Spinal cord (tissue), 9 donors: ENCODE measurements at regions not wholly inside any gene's neighbourhood (a gene's known extent, or its start where the extent isn't known, plus 50 kb on each side); places are given as distances from the start of the nearest gene placed in this dataset.

ENCODE experiments used
- DNase-seq, 6 donors: peaks; one replicate each; pipeline versions ENCODE4 v3.0.0 to v3.0.0-alpha.2; 2013 to 2015; ENCODE audit warnings: low spot score in 6 of 6, low read depth in 4 of 6
- H3K27ac ChIP-seq: one replicate; pipeline ENCODE4 v1.5.1; 2013; ENCODE audit warnings: low read depth, low read length, control low read depth
- H3K27me3 ChIP-seq: one replicate; pipeline ENCODE4 v1.6.1; 2013; ENCODE audit warnings: low read length; ENCODE audit not compliant: control insufficient read depth, insufficient read depth
- H3K36me3 ChIP-seq: one replicate; pipeline ENCODE4 v1.6.1; 2013; ENCODE audit warnings: low read length; ENCODE audit not compliant: control insufficient read depth, insufficient read depth
- H3K4me1 ChIP-seq: one replicate; pipeline ENCODE4 v1.6.1; 2013; ENCODE audit warnings: low read length; ENCODE audit not compliant: control insufficient read depth, insufficient read depth
- H3K4me3 ChIP-seq: one replicate; pipeline ENCODE4 v1.5.1; 2013; ENCODE audit warnings: low read depth, low read length, control low read depth
- H3K9me3 ChIP-seq: one replicate; pipeline ENCODE4 v1.6.1; 2013; ENCODE audit warnings: low read length; ENCODE audit not compliant: control insufficient read depth, insufficient read depth
- WGBS: methylation state at CpG from one replicate; pipeline ENCODE4 v1.1.5; 2013; ENCODE audit warnings: missing lambda C conversion rate; ENCODE audit not compliant: insufficient coverage; 5-methylcytosine and 5-hydroxymethylcytosine counted together
- donor health status: healthy.

- H3K27ac ChIP-seq: no peak overlapping the region
- H3K36me3 ChIP-seq: no peaks in the 10 kb centered on the region
- H3K9me3 ChIP-seq: no peaks in the 10 kb centered on the region
- H3K27me3 ChIP-seq: no peaks in the 10 kb centered on the region
- H3K4me3 ChIP-seq: no peak overlapping the region
- WGBS: 89% methylated on average over 5 of the region's 8 CpGs
- no peak for DNase-seq
- H3K4me1 ChIP-seq: no peaks in the 10 kb centered on the region
Observed at GRCh38 chr4:13262816-13263215, 221.3 kb downstream of the RAB28 start.

- Histone ChIP-seq H3K36me3 (no peaks in the 10 kb centered on the region), H3K27ac (no peak overlapping the region), H3K4me1 (no peaks in the 10 kb centered on the region), H3K9me3 (no peaks in the 10 kb centered on the region), H3K4me3 (no peak overlapping the region), H3K27me3 (no peaks in the 10 kb centered on the region)
- DNase-seq: no peak
- no CpG with 5 or more reads among the region's 1 CpG for WGBS
Observed at GRCh38 chr4:13261486-13262257, 222.5 kb downstream of the RAB28 start.

GRCh38 chr4:13260513-13260912 is 223.6 kb downstream of the RAB28 start:
- Histone ChIP-seq H3K4me1 (no peaks in the 10 kb centered on the region), H3K27me3 (no peaks in the 10 kb centered on the region), H3K4me3 (no peak overlapping the region), H3K27ac (no peak overlapping the region), H3K9me3 (no peaks in the 10 kb centered on the region), H3K36me3 (no peaks in the 10 kb centered on the region)
- WGBS: 100% methylated on average over 1 of the region's 1 CpG
- no peak for DNase-seq

GRCh38 chr4:13250263-13250662 is 233.9 kb downstream of the RAB28 start:
- Histone ChIP-seq H3K27ac (no peak overlapping the region), H3K36me3 (no peaks in the 10 kb centered on the region), H3K9me3 (no peaks in the 10 kb centered on the region), H3K4me1 (no peaks in the 10 kb centered on the region), H3K27me3 (no peaks in the 10 kb centered on the region), H3K4me3 (no peak overlapping the region)
- no peak for DNase-seq
- WGBS: no CpG with 5 or more reads among the region's 3 CpGs

DNA sequence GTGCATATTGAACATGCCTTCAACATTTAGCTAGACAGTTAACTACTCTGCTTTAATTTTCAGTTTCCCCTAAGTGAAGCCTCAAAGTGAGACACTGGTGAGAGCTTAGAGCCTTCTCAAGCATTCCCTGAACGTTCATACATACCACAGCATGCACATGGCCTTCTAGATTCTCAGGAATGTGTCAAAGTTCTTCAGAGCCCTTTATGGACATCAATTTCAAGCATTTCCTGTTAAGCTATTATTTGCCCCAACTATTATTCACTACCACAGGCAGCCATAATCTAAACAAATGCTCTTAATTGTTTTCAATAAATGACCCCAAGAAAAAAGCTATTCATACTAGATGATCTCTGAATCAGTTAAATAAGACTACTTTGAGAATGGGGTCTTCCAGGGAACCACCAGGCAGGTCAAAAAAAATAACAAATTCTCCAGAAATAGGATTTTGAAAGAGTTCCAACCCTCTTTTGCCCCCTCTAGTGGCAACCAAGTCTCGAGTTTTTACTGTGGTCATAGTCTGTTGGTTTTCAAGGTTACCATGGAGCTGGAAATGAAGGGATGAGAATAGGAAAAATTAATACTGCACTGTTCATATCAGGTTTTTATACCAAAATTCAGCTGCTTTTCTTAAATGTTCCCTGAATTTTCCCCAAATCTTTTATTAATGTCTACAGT is 235.4 kb downstream of the RAB28 start:
- no peak overlapping the region for H3K27ac ChIP-seq
- no peaks in the 10 kb centered on the region for H3K4me1 ChIP-seq
- 75% methylated on average over 1 of the region's 2 CpGs for WGBS
- no peaks in the 10 kb centered on the region for H3K36me3 ChIP-seq
- H3K9me3 ChIP-seq: no peaks in the 10 kb centered on the region
- no peak overlapping the region for H3K4me3 ChIP-seq
- no peak for DNase-seq
- H3K27me3 ChIP-seq: no peaks in the 10 kb centered on the region

DNA sequence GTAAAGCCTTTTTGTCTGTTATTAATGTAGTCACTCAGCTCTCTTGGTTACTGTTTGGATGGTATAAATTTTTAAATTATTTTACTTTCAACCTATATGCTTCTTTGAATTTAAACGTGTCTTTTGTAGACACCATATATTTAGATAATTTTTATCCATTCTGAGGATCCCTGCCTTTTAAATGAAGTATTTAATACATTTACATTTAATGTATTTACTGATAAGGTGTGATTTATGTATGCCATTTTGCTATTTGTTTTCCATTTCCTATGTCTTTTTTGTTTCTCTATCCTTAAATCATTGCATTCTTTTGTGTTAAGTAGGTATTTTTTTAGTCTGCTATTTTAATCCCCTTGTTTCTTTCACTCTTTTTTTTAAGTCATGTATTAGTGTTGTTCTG is 238.0 kb downstream of the RAB28 start:
- DNase-seq: no peak
- Histone ChIP-seq H3K27me3 (no peaks in the 10 kb centered on the region), H3K4me3 (no peak overlapping the region), H3K36me3 (no peaks in the 10 kb centered on the region), H3K4me1 (no peaks in the 10 kb centered on the region), H3K27ac (no peak overlapping the region), H3K9me3 (no peaks in the 10 kb centered on the region)
- no CpG with 5 or more reads among the region's 1 CpG for WGBS

DNA sequence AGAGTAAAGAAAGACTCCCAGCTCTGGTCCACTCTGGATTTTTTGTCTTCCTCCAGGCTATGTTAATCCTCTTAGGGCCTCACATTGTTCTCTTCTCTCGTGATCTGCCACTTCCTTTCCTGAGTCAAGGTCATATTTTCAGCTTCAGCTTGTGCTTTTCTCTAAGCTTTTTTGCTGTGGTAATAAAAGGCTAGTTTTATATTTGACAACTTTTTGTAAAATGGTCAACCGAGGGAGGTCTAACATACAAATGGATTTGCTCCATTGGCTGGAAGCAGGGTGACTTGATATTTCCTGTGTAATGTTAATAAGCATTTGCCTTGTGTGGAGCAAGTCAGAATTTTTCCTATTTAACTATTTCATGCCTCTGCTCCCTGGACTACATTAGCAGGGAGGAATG is 239.7 kb downstream of the RAB28 start:
- no peaks in the 10 kb centered on the region for H3K27me3 ChIP-seq
- no CpG with 5 or more reads among the region's 2 CpGs for WGBS

DNA sequence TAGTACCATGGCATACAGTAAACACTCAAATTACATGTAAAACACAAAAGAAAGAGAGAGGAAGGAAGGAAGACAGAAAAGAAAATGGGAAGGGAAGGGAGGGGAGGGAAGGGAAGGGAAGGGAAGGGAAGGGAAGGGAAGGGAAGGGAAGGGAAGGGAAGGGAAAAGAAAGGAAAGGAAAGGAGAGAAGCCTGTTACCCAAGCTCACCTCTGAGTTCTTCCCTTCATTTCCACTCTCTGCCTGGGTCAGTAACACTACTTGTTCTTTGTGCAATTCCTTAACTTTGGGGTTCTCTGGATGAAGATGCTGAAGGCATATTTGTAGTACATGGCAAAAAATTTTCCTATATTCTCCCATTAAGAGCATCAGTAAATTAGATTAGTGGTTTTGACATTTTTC is 241.0 kb downstream of the RAB28 start:
- no peaks in the 10 kb centered on the region for H3K27me3 ChIP-seq
- no peaks in the 10 kb centered on the region for H3K36me3 ChIP-seq
- H3K4me3 ChIP-seq: no peak overlapping the region
- no peaks in the 10 kb centered on the region for H3K4me1 ChIP-seq
- no peak for DNase-seq
- no peaks in the 10 kb centered on the region for H3K9me3 ChIP-seq
- H3K27ac ChIP-seq: no peak overlapping the region

More for the DNA sequence above, 239.7 kb downstream of the RAB28 start:
- DNase-seq: no peak
- no peaks in the 10 kb centered on the region for H3K36me3 ChIP-seq
- no peaks in the 10 kb centered on the region for H3K9me3 ChIP-seq
- no peak overlapping the region for H3K27ac ChIP-seq
- no peaks in the 10 kb centered on the region for H3K4me1 ChIP-seq
- no peak overlapping the region for H3K4me3 ChIP-seq

DNA sequence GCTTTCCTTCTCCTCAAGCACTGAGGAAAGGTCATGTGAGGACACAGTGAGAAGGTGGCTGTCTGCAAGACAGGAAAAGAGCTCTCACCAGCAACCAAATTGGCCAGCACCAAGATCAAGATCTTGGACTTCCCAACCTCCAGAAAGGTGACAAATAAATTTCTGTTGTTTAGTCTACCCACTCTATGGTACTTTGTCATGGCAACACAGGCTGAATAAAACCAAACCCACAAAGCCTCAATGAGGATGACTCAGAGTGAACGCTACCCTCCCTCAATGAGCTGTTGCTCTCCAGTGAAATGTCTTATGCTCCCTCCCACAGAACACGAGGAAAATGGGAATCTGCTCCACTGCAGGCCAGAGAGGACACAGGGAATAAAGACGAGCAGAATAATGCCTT is 244.1 kb downstream of the RAB28 start:
- H3K27ac ChIP-seq: no peak overlapping the region
- H3K4me1 ChIP-seq: no peaks in the 10 kb centered on the region
- 78% methylated on average over 3 of the region's 3 CpGs for WGBS
- no peaks in the 10 kb centered on the region for H3K9me3 ChIP-seq
- no peaks in the 10 kb centered on the region for H3K27me3 ChIP-seq
- DNase-seq: no peak
- no peaks in the 10 kb centered on the region for H3K36me3 ChIP-seq
- H3K4me3 ChIP-seq: no peak overlapping the region

- H3K36me3 ChIP-seq: no peaks in the 10 kb centered on the region
- H3K4me1 ChIP-seq: no peaks in the 10 kb centered on the region
- no peaks in the 10 kb centered on the region for H3K9me3 ChIP-seq
- 100% methylated on average over 1 of the region's 2 CpGs for WGBS
- H3K27me3 ChIP-seq: no peaks in the 10 kb centered on the region
- no peak for DNase-seq
- no peak overlapping the region for H3K27ac ChIP-seq
- no peak overlapping the region for H3K4me3 ChIP-seq
Observed at GRCh38 chr4:13238936-13239335, 245.2 kb downstream of the RAB28 start.
